GM23338 (cell line): ENCODE measurements at regions not wholly inside any gene's neighbourhood (a gene's known extent, or its start where the extent isn't known, plus 50 kb on each side); places are given as distances from the start of the nearest gene placed in this dataset.

Experiments
- ATAC-seq: fragments of 200-7000 bp; cut with Tn5 transposase; 3 replicates; pipeline ENCODE4 v1.9.1; 2020
- DNase-seq: peaks from one replicate; pipeline ENCODE4 v3.0.0-alpha.2; 2015; ENCODE audit warnings: low spot score
- H2AFZ ChIP-seq: fragments of 200-600 bp; sonication (generic); 2 replicates; pipeline ENCODE4 v1.8.0; 2016; ENCODE audit warnings: antibody characterized with exemption, mild to moderate bottlenecking, moderate library complexity
- H3F3A ChIP-seq: fragments of 200-600 bp; sonication (generic); replicated peaks from 2 replicates; pipeline ENCODE4 v1.8.0; 2017; ENCODE audit warnings: antibody characterized with exemption, mixed run types, low read depth
- H3K27ac ChIP-seq: fragments of 200-600 bp; sonication (generic); 2 replicates; pipeline ENCODE4 v1.6.1; 2016; ENCODE audit warnings: low read depth
- H3K27me3 ChIP-seq: fragments of 200-600 bp; sonication (generic); 2 replicates; pipeline ENCODE4 v1.8.0; 2016; ENCODE audit warnings: mild to moderate bottlenecking, mixed run types, moderate library complexity; ENCODE audit not compliant: insufficient read depth
- H3K36me3 ChIP-seq: fragments of 200-600 bp; sonication (generic); 2 replicates; pipeline ENCODE4 v1.8.0; 2016; ENCODE audit warnings: mild to moderate bottlenecking; ENCODE audit not compliant: insufficient read depth
- H3K4me1 ChIP-seq: fragments of 200-600 bp; sonication (generic); 2 replicates; pipeline ENCODE4 v1.8.0; 2016; ENCODE audit warnings: mild to moderate bottlenecking, moderate library complexity; ENCODE audit not compliant: insufficient read depth
- H3K4me2 ChIP-seq: fragments of 200-600 bp; sonication (generic); 2 replicates; pipeline ENCODE4 v1.7.1; 2017; ENCODE audit warnings: mixed run types
- H3K4me3 ChIP-seq: fragments of 200-600 bp; sonication (generic); 2 replicates; pipeline ENCODE4 v1.6.1; 2016; ENCODE audit warnings: mixed run types
- H3K79me2 ChIP-seq: fragments of 200-600 bp; sonication (generic); replicated peaks from 2 replicates; pipeline ENCODE4 v1.8.0; 2017; ENCODE audit warnings: mild to moderate bottlenecking; ENCODE audit not compliant: insufficient read depth
- H3K9me2 ChIP-seq: fragments of 200-600 bp; sonication (generic); 2 replicates; pipeline ENCODE4 v1.8.0; 2017; ENCODE audit not compliant: insufficient read depth
- H4K20me1 ChIP-seq: fragments of 200-600 bp; sonication (generic); replicated peaks from 2 replicates; pipeline ENCODE4 v1.8.0; 2017; ENCODE audit warnings: mild to moderate bottlenecking; ENCODE audit not compliant: insufficient read depth
- H3K27ac Mint-ChIP-seq: 2 replicates; pipeline ENCODE4 v1.8.0; 2020; ENCODE audit warnings: inconsistent platforms, mild to moderate bottlenecking, moderate library complexity, mixed read lengths
- H3K27me3 Mint-ChIP-seq: 3 replicates; pipeline ENCODE4 v1.8.0; 2022; ENCODE audit warnings: low read depth, mild to moderate bottlenecking, moderate library complexity, mixed read lengths, inconsistent platforms; ENCODE audit not compliant: insufficient read depth, poor library complexity
- H3K36me3 Mint-ChIP-seq: 3 replicates; pipeline ENCODE4 v1.8.0; 2021; ENCODE audit warnings: low read depth, mild to moderate bottlenecking, inconsistent platforms, moderate library complexity, mixed read lengths
- H3K4me1 Mint-ChIP-seq: 3 replicates; pipeline ENCODE4 v1.8.0; 2020; ENCODE audit warnings: mild to moderate bottlenecking, inconsistent platforms, mixed read lengths
- H3K4me3 Mint-ChIP-seq: 3 replicates; pipeline ENCODE4 v1.8.0; 2021; ENCODE audit warnings: moderate library complexity, mild to moderate bottlenecking, inconsistent platforms, mixed read lengths
- H3K9me3 Mint-ChIP-seq: 3 replicates; pipeline ENCODE4 v1.8.0; 2020; ENCODE audit warnings: moderate library complexity, mild to moderate bottlenecking, inconsistent platforms, mixed read lengths
- EZH2 ChIP-seq: fragments of 200-600 bp; sonication (generic); IDR thresholded peaks from one replicate; pipeline ENCODE4 v1.8.0; 2017; ENCODE audit warnings: antibody characterized with exemption, mild to moderate bottlenecking, low read depth; ENCODE audit not compliant: unreplicated experiment
- JUNB ChIP-seq: IDR thresholded peaks from one replicate; pipeline ENCODE4 v1.6.1; 2016; ENCODE audit warnings: antibody characterized with exemption; ENCODE audit not compliant: unreplicated experiment
- NANOG ChIP-seq: IDR thresholded peaks from 2 replicates; pipeline ENCODE4 v1.6.1; 2016; ENCODE audit warnings: antibody characterized with exemption, borderline replicate concordance
- POLR2AphosphoS5 ChIP-seq: IDR thresholded peaks from 2 replicates; pipeline ENCODE4 v1.6.1; 2016; ENCODE audit warnings: antibody characterized with exemption, low read depth
- REST ChIP-seq: IDR thresholded peaks from one replicate; pipeline ENCODE4 v1.6.1; 2018; ENCODE audit warnings: antibody characterized with exemption; ENCODE audit not compliant: unreplicated experiment
- STAT1 ChIP-seq: IDR thresholded peaks from one replicate; pipeline ENCODE4 v1.6.1; 2016; ENCODE audit warnings: antibody characterized with exemption; ENCODE audit not compliant: unreplicated experiment
- ZNF114 ChIP-seq: fragments of 250-450 bp; sonication (Bioruptor Pico); IDR thresholded peaks from 2 replicates; pipeline ENCODE4 v1.5.0; 2020; ENCODE audit warnings: mild to moderate bottlenecking, moderate library complexity
- ZNF331 ChIP-seq: fragments of 250-450 bp; sonication (Bioruptor Pico); IDR thresholded peaks from 2 replicates; pipeline ENCODE4 v1.5.0; 2020; ENCODE audit warnings: low read depth, mild to moderate bottlenecking, moderate library complexity
- ZNF462 ChIP-seq: fragments of 250-450 bp; sonication (Bioruptor Pico); IDR thresholded peaks from 2 replicates; pipeline ENCODE4 v1.5.0; 2020; ENCODE audit warnings: mild to moderate bottlenecking, moderate library complexity
- TF ChIP-seq, protein P1 (sequence below), 2 experiments: fragments of 200-600 bp in 1 of 2; sonication (generic) in 1 of 2; conservative IDR thresholded peaks; 2 replicates each; pipeline versions ENCODE4 v1.5.1 to v1.6.1; 2016 to 2017; ENCODE audit warnings: antibody characterized with exemption in 2 of 2, low read depth in 2 of 2, mild to moderate bottlenecking in 2 of 2, moderate library complexity in 1 of 2

DNA sequence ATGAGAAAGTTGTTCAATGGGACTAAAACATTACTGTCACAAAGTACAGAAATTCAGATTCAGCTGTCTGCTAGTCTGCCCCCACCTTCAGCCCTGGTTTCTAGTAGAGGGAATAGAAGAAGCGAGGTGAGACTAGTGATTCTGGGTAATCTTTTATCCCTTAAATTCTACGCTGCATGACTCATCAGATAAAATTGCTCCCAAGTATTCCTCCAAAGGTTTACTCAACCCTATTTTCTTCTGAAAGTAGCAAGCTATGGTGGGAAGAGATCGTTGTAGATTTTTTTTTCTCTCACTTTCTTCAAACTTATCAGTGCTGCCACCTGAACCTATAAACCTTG is 318.9 kb upstream of the RIOK2 start:
- Histone ChIP-seq H3K36me3 (no peaks in the 10 kb centered on the region), H3K79me2 (no peaks in the 10 kb centered on the region), H3K9me2 (no peaks in the 10 kb centered on the region), H3K27me3 (no peaks in the 10 kb centered on the region), H2AFZ (no peak overlapping the region), H3K27ac (no peak overlapping the region), H3K4me1 (peaks cover 8% of the 10 kb centered on the region; the same call in 1 of the 2 replicates), H3K4me2 (no peak overlapping the region), H4K20me1 (no peaks in the 10 kb centered on the region), H3F3A (no peaks in the 10 kb centered on the region), H3K4me3 (no peak overlapping the region)
- DNase-seq: no peak
- Mint-ChIP-seq H3K4me3 (no peak overlapping the region), H3K9me3 (no peaks in the 10 kb centered on the region), H3K27ac (no peak overlapping the region), H3K4me1 (peaks cover 3% of the 10 kb centered on the region; the same call in 2 of the 3 replicates), H3K27me3 (no peaks in the 10 kb centered on the region), H3K36me3 (no peaks in the 10 kb centered on the region)
- TF ChIP-seq ZNF114 (CRISPR knock-in tag) (no peak), REST (no peak), ZNF462 (CRISPR knock-in tag) (no peak), NANOG (no peak), POLR2AphosphoS5 (no peak), EZH2 (no peak), ZNF331 (no peak), JUNB (no peak), STAT1 (no peak)
- TF ChIP-seq, protein P1, sequence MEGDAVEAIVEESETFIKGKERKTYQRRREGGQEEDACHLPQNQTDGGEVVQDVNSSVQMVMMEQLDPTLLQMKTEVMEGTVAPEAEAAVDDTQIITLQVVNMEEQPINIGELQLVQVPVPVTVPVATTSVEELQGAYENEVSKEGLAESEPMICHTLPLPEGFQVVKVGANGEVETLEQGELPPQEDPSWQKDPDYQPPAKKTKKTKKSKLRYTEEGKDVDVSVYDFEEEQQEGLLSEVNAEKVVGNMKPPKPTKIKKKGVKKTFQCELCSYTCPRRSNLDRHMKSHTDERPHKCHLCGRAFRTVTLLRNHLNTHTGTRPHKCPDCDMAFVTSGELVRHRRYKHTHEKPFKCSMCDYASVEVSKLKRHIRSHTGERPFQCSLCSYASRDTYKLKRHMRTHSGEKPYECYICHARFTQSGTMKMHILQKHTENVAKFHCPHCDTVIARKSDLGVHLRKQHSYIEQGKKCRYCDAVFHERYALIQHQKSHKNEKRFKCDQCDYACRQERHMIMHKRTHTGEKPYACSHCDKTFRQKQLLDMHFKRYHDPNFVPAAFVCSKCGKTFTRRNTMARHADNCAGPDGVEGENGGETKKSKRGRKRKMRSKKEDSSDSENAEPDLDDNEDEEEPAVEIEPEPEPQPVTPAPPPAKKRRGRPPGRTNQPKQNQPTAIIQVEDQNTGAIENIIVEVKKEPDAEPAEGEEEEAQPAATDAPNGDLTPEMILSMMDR (conservative IDR thresholded peaks at IDR 0.05; ENCODE audit: low read depth in 2 of 2): no peak
- no peak for ATAC-seq
